ENCODE measurements at regions not wholly inside any gene's neighbourhood (a gene's known extent, or its start where the extent isn't known, plus 50 kb on each side); places are given as distances from the start of the nearest gene placed in this dataset.

GRCh38 chr14:97367278-97367677 is 570.1 kb downstream of the VRK1 start:
- H3K9ac ChIP-seq (ENCODE audit: insufficient read depth, low read depth, low read length) = no peak overlapping the region
- intact Hi-C loops (cut with micrococcal nuclease; ENCODE audit: unreplicated experiment) (no loop called here), in situ Hi-C loops (cut with HindIII; ENCODE audit: extremely low pct_ligation_motif_present, low pct_unique_long_range_greater_than_20kb) (no loop called here)
- H3K4me2 ChIP-seq (ENCODE audit: low read depth, low read length) = no peak overlapping the region
- H3K27ac ChIP-seq (ENCODE audit: extremely low read length, insufficient read depth, low read length) = no peak overlapping the region
- no peaks in the 10 kb centered on the region for H3K36me3 ChIP-seq (replicated peaks in 1 of 2; ENCODE audit: control insufficient read depth in 1 of 2, insufficient read depth in 2 of 2, low read length in 2 of 2)
- no peaks in the 10 kb centered on the region for H3K27me3 ChIP-seq (ENCODE audit: control insufficient read depth in 1 of 2, insufficient read depth in 2 of 2, low read length in 2 of 2)
- FAIRE-seq (no peak), DNase-seq (ENCODE audit: low spot score) (no peak), ATAC-seq (no peak)
- POLR2A ChIA-PET = no interaction called here
- CTCF ChIA-PET (ENCODE audit: low intra/inter-chr PET ratio, low total read pairs) = no interaction called here
- H3K9me3 ChIP-seq (ENCODE audit: low read length) = peaks cover 9% of the 10 kb centered on the region; the same call in 1 of the 2 replicates
- H2AFZ ChIP-seq (ENCODE audit: low read length) = no peak overlapping the region
- WGBS (ENCODE audit: low lambda C conversion rate) = 33% methylated on average over 3 of the region's 6 CpGs
- no peaks in the 10 kb centered on the region for H3K4me1 ChIP-seq (ENCODE audit: insufficient read depth, low read length)
- H4K20me1 ChIP-seq (ENCODE audit: insufficient read depth, low read length) = no peaks in the 10 kb centered on the region
- no TSS peak for BruUV-seq (replicated peaks)
- TF ChIP-seq ZSCAN31 (CRISPR knock-in tag; IDR thresholded peaks at IDR 0.05; ENCODE audit: low read depth) (no peak), ZNF629 (CRISPR knock-in tag; conservative IDR thresholded peaks at IDR 0.05) (peak; percentile 64), ZNF275 (CRISPR knock-in tag; IDR thresholded peaks at IDR 0.05; ENCODE audit: borderline replicate concordance) (no peak)
- H3K4me3 ChIP-seq (replicated peaks in 1 of 3; ENCODE audit: insufficient read depth in 1 of 3, low read depth in 2 of 3, low read length in 3 of 3) = no peak overlapping the region
- no peaks in the 10 kb centered on the region for H3K79me2 ChIP-seq (ENCODE audit: insufficient read depth, low read length)

GRCh38 chr14:97368049-97368448 is 570.9 kb downstream of the VRK1 start:
- H4K20me1 ChIP-seq (ENCODE audit: insufficient read depth, low read length) = no peaks in the 10 kb centered on the region
- TF ChIP-seq ZNF350 (CRISPR knock-in tag; IDR thresholded peaks at IDR 0.05; ENCODE audit: borderline replicate concordance, low read depth) = no peak
- TF ChIP-seq ZNF773 (CRISPR knock-in tag; IDR thresholded peaks at IDR 0.05; ENCODE audit: borderline replicate concordance) = no peak
- no peak for TF ChIP-seq RBM39 (IDR thresholded peaks at IDR 0.05; ENCODE audit: low read depth, low read length, poor library complexity, severe bottlenecking)
- no peak for TF ChIP-seq ZNF670 (CRISPR knock-in tag; IDR thresholded peaks at IDR 0.05; ENCODE audit: borderline replicate concordance)
- no peak for TF ChIP-seq MYPOP (CRISPR knock-in tag; IDR thresholded peaks at IDR 0.05)
- no peak for TF ChIP-seq NFE2 (CRISPR knock-in tag; IDR thresholded peaks at IDR 0.05)
- TF ChIP-seq BHLHE40 (IDR thresholded peaks at IDR 0.05; ENCODE audit: low read length) = no peak
- no peak for TF ChIP-seq NFATC3 (CRISPR knock-in tag; IDR thresholded peaks at IDR 0.05)
- no peak for TF ChIP-seq FOXP4 (CRISPR knock-in tag; IDR thresholded peaks at IDR 0.05)
- TF ChIP-seq ZNF558 (CRISPR knock-in tag; IDR thresholded peaks at IDR 0.05; ENCODE audit: borderline replicate concordance) = no peak
- TF ChIP-seq HOXA3 (CRISPR knock-in tag; IDR thresholded peaks at IDR 0.05) = no peak
- no peak for TF ChIP-seq ZSCAN30 (CRISPR knock-in tag; IDR thresholded peaks at IDR 0.05)

More at GRCh38 chr14:97368049-97368448, 570.9 kb downstream of the VRK1 start:
- H3K79me2 ChIP-seq (ENCODE audit: insufficient read depth, low read length) = no peaks in the 10 kb centered on the region
- no peak overlapping the region for H3K9ac ChIP-seq (ENCODE audit: insufficient read depth, low read depth, low read length)
- BruUV-seq (replicated peaks) = no TSS peak
- H3K4me3 ChIP-seq (replicated peaks in 1 of 3; ENCODE audit: insufficient read depth in 1 of 3, low read depth in 2 of 3, low read length in 3 of 3) = no peak overlapping the region
- no peaks in the 10 kb centered on the region for H3K27me3 ChIP-seq (ENCODE audit: control insufficient read depth in 1 of 2, insufficient read depth in 2 of 2, low read length in 2 of 2)
- H3K36me3 ChIP-seq (replicated peaks in 1 of 2; ENCODE audit: control insufficient read depth in 1 of 2, insufficient read depth in 2 of 2, low read length in 2 of 2) = no peaks in the 10 kb centered on the region
- H3K9me3 ChIP-seq (ENCODE audit: low read length) = peaks cover 9% of the 10 kb centered on the region; the same call in 1 of the 2 replicates
- H3K4me2 ChIP-seq (ENCODE audit: low read depth, low read length) = no peak overlapping the region
- WGBS (ENCODE audit: low lambda C conversion rate) = 51% methylated on average over 7 of the region's 7 CpGs
- in situ Hi-C loops (cut with HindIII; ENCODE audit: extremely low pct_ligation_motif_present, low pct_unique_long_range_greater_than_20kb) (no loop called here), intact Hi-C loops (cut with micrococcal nuclease; ENCODE audit: unreplicated experiment) (no loop called here)
- DNase-seq (ENCODE audit: low spot score) (no peak), FAIRE-seq (no peak), ATAC-seq (no peak)
- no peak overlapping the region for H2AFZ ChIP-seq (ENCODE audit: low read length)
- H3K4me1 ChIP-seq (ENCODE audit: insufficient read depth, low read length) = no peaks in the 10 kb centered on the region
- POLR2A ChIA-PET = no interaction called here
- CTCF ChIA-PET (ENCODE audit: low intra/inter-chr PET ratio, low total read pairs) = no interaction called here
- H3K27ac ChIP-seq (ENCODE audit: extremely low read length, insufficient read depth, low read length) = no peak overlapping the region

Data from HepG2 (cell line).